NCI-H524 (cell line): ENCODE measurements at regions not wholly inside any gene's neighbourhood (a gene's known extent, or its start where the extent isn't known, plus 50 kb on each side); places are given as distances from the start of the nearest gene placed in this dataset.

ENCODE experiments used
- DNase-seq, 2 experiments: peaks; one replicate each; lab custom pipeline; 2025; lab: John Stamatoyannopoulos, UW

DNA sequence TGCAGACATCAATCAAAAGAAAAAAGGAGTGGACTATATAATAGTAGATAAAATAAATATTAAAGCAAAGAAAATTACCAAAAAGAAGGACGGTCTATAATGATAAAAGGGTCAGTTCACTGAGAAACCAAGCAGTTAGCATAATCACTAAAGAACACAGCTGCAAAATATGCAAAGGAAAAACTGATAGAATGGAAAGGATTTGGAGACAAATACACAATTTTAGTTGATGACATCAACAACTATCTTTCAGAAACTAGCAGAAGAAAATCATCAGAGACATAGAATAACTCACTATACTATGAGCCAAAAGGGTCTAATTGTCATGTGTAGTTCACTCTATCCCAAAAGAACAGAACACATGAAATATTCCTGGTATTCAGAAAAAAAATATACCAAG, 316.4 kb upstream of the IGFBP3 start:
- no peak for DNase-seq

DNA sequence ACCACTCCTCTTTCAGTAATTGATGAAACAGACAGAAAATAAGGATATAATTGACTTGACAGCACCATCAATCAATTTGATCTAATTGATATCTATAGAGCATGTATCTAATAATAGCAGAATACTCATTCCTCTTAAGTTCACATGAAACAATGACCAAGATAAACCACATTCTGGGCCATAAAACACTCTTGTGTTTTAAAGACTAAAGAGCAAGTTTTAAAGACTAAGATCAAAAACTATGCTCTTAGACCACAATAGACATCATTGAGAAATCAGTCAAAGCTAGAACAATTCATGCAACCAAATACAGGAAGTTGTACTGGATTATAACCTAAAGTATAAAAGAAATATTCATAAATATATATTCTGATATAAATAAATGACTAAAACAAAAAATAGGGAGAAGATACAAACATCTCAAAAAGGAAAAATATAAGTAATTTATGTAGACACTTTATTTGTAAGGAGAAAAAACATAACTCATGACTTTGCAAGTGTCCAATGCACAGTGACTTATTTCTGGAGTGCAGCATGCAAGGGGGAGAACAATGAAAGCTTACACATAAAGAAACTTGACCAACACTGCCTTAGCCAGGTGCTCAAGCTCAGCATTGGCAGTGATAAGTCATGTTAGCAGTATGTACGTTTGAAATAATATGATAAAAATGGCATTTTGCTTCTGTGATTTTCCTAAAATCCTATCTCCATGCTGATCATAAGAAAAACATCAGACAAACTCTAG, 312.7 kb upstream of the IGFBP3 start:
- DNase-seq: no peak

DNA sequence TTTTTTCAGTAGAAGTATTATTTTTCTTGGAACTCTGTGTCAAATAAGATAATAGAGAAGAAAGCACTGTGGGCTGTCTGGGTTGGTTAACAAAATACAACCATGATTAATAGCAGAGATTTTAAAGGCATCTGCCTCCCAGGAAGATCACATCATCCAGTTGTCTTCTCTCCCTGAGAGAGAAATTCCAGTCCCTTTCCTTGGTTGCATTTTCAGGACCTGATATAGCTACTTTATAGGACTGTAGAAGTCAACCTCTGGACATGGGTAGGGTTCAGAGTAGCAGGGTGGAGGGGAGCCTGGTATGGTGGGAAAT, 309.9 kb upstream of the IGFBP3 start:
- DNase-seq: no peak

DNA sequence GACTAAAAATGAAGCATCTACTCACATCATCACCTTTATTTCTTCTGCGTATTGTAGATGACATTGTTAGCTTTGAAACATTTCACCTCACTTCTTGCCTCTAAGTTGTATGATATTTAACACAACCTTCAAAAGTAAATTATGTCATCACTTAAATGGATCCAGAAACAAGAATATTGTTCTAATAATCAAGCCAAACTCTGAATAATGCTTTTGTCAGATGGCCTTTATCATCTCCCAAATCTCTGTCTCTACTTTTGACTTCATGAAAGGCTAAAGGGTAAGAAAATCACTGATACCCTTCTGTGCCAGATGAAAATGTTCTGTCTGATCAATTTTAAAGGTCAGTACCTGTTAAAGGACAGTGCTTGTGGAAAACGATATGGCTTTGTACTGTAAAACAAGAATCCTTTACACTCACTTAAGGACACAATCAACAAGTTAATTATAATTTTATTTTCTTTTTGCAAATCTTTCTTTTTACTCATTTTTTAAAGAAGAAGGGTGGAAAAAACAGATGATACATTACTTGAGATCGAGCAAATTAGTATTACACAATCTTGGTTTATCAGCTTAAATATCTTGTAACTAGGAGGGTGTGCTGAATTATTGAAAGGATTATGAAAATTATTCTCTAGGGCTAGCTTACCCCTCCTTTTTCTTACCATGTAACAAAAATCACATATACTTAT, 309.4 kb upstream of the IGFBP3 start:
- no peak for DNase-seq

DNA sequence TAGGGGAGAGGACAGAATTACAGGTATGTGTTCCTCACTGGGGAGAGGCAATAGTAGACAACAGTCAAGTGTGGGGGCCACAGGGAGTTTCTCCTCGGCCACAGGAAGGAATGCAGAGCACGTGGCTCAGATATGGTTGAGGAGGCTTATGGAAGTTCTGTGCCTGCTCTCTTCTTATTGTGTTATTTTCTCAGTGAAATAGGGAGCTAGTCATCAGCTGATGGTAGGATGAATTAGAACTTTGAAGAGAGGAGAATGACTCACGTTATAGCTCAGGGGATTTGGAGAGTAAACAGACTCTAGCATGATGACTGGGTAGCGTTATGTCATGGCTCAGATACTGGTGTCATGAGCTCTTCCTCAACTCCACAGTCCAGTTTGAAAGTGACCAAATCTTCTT, 308.3 kb upstream of the IGFBP3 start:
- no peak for DNase-seq

DNA sequence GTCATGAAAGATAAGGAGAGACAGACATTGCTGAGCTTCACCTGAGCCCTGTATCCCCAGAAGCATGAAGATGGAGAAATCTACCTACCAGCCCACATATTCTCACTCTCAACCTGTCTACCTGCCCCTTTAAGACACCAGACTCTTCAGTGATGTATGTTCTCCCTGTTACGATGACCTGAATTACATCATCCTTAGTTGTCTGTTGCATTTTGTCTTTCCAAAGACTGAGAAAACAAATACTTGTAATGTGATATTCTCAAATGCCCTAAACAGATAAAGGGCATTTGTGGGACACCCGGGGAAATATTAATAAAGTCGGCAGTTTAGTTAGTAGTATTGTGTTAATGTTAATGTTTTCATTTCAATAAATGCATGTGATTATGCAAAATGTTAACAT, 305.8 kb upstream of the IGFBP3 start:
- DNase-seq: no peak

DNA sequence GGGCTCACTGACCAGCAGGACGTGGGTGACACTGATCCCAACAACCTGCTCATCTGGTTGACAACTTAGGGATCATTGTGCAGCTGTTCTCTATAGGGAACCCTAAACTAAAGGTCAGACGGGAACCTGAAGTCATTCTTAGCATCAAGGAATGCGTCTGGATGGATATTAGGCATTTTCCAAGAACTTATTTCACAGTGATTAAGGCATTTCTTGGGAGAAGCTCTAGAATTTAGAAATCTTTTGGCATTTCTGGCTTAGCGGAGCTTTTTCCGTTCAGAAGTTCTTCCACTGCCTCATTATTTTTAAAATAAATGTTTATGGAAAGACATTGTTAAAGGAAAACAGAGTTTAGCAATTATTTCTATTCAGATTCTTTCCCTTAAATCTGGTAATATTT, 303.3 kb upstream of the IGFBP3 start:
- DNase-seq: no peak

DNA sequence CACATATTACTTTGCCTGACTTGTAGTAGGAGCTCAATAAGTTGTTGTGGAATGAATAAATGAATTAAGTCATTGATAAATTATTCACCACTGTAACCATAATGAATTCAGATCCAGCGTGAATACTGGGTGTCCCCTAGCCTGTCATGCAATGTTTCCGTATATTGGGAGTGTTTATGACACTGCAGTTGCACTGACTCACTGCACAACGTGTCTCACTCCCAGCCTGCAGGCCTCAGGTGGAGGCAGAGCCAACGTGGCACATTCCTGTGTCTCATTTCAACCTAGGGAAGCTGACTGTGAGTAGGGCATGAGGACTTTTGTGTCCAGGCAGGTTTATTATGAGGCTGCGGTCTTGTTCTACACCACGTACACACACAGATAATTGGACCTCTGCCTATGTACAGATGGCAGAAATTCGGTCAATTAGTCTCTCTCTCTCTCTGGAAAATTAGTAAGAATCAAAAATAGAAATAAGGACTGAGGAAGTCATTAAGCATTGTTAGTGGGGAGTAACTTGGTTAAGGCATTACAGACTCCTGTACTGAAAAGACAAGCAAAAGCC, 299.1 kb upstream of the IGFBP3 start:
- no peak for DNase-seq

DNA sequence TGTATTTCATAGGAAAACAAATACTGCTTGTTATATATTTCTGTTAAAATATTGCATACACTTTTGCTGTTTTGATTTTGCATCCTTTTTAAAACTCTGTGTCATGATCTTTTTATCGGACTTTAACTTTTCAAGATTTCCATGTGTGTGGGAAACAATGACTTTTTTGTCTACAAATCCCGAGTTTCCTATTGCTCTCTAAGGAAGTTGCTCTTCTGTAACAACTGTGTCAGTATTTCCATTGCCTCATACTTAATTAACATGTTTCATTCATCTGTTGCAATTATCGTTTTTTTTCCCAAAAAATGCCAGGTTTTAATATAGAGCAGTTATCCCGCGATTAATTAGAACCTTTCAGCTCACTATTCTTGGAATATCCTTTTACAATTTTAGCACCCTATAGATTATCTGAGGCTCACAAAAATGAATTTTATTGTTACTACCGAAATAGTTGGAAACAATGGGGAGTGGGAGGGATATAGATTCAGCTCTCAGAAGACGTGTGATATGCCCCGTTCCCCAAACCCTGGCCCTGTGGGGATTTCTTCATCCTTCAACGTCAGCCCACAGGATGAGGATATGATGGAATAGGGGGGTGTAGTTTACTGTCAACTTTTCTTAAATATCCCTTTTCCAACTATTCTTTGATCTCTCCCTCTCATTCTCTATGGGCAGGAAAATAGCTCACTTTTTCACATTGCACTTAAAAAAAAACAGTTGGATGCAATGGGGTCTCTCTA, 297.6 kb upstream of the IGFBP3 start:
- DNase-seq: no peak

DNA sequence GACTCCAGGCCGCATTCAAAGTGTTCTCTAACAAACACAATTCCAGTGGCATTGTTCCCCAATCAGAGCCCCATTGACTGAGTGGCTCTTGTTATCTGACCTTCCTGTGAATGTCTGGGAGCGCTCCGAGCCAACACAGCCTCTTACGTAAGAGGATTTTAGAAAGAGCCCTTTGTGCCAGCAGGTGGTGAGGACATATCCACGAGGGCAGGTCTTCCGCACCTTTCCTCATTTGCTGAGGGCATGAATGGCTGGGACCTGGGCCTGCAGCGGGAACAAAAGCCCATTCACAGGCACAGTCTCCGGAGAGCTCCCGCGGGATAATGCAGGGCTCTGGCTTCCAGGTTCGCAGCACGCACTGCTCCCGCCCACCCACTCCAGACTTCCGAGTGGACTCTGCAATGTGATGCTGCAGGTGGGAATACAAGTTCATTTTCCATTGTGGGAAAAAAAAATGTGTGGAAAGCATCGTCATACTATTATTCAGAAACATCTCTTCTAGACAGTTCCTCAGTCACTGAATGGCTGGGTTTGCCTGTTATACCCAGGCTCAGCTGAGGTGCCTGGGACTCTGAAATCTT, 295.0 kb upstream of the IGFBP3 start:
- no peak for DNase-seq

DNA sequence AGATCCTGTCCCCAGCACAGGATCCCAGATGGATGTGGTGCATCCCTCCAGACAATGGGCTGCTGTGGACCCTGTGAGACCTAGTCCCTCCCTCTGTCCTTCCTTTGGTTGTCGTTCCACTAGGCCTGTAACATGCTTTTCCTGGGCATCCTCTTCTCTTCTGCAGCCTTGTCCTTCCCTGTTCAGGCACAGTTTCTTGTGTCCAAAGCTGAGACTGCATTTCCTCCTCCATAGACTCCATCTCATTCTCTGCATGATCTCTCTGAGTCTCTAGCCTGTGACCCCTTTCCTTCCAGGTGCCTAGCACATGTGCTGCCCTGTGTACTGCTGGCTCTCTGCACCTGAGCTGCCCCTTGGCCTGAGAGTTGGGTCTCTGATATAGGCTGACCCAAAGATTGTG, 293.5 kb upstream of the IGFBP3 start:
- no peak for DNase-seq

DNA sequence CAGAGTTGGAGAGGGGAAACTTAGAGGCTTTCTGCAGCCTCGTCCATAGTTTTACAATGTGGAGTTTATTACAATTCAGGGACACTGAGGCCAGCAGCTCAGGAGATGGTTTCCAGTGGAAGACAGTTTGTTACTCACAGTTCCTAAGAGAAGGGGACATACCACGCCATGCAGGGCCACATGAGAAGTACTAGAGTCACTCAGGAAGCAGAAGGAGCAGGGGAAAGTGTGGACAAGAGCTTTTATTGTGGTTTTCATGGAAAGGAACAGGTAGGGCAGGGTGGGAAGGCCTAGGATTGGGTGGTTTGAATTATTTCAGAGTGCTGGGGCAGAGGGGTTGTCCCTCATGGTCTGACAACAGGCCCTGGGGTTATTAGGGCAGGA, 292.1 kb upstream of the IGFBP3 start:
- DNase-seq: no peak

DNA sequence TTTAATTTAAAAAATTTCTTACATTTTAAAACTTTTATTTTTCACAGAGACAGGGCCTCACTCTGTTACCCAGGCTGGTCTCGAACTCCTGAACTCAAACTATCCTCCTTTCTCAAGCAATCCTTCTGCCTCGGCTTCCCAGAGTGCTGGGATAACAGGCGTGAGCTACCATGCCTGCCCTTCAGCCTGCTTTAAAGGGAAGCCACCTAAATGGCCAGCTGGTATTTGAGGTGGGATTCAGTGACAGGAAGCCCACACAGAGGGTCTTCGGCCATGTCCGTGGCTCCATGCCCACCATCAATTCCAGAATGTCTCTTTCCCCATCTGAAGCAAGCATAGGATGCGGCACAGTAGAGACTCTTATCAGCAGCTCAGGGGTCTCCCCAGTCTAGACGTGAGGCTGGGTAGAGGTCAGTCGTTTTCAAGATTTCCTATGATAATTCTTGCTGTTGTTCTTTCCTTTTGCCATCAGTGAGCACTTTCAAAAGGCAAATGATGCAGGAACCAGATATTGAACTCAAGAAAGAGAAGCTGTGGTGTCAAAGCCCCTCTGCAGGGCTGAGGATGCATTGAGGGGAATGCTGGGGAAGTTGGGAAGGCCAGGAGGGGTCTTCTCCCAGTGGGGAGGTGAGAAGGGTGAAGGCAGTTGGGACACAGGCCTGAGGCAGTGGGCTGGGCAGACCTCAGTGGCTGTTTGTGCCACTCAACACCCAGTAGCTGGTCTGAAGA, 291.5 kb upstream of the IGFBP3 start:
- DNase-seq: no peak

DNA sequence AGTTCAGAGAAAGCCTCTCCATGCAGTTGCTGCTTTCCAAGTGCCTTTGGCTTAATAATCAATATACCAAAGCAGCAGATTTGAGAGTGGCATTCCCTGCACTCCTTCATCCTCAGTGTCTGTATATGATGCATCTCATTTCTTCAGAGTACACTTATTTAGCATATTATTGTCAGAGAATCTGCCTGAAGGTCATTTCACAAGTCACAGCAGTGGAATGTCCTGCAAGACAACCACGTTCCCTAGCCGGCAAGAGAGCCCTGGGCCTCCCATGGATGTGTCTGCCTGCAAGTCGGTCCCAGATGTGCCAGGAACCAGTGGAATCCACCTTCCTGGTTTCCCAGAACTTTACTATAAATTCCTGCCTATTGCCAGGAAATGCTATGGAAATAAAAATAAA, 289.4 kb upstream of the IGFBP3 start:
- no peak for DNase-seq

DNA sequence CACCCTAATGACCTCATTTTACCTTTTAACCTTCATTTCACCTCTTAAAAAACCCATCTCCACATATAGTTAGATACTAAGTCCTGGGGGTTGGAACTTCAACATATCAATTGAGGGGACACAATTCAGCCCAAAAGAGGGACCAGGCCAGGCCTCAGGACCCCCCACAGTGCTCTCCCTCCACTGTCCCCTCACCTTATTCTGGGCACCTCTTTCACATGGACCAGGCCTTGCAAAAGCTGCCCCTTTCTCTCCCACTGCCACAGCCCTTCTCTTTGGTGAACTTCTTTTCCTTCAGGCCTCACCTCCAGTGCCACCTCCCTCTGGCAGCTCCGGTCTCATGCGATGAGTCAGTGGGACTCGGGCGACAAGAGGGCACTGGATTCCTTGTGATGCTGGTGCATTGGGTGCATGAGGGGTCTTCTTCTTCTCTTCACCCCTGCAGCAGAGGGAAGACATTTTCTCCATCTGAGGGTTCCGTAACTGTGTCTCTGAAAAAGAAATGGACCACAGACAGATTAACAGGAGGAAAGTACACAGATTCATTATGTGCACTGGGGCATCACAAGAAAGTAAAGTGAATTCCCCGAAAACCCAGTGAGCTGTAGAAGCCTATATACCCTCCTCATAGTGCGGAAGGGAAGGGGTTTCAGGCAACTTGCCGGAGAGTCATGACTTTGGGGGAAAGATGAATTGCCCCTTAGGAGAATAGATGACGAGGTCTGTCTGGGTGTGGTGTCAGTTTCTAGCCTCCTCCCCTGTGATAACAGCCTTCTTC, 288.7 kb upstream of the IGFBP3 start:
- DNase-seq: no peak

DNA sequence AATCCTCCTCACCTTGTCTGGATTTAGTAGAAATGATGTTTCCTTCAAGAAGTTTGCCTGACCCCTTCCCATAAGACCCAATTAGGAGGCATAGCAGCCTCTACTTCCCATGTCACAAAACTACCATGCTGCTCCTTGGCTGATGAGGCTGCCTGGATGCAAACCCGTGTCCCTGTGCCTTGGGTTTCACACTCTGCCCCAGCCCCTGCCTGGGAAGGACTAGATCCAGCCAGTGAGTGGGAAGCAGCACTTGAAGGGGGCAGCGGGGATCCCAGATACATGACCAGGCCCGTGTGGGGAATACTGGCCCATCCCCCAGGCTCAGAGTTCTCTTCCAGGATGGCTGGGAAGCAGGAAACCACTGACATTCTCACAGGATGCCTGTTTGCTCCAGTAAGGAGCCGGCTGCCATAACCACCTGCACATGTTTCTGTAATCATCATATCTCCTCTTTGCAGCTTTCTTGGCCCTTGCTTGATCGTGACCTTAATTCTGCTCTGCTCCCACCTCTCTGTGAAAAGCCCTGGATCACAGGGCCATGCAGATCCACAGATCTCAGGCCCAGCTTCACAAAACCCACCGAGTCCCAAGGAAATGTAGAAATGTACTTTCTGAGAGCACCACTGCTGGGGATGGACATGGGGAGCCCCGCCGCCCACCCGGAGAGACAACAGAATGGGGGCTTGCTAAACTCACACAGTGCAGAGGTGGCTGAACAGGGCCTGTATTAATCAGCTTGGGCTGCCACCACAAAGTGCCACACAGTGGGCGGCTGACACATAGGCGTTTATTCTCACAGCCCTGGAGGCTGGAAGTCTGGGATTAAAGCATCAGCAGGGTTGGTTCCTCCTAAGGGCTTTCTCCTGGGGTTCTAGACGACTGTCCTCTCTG, 287.8 kb upstream of the IGFBP3 start:
- no peak for DNase-seq

DNA sequence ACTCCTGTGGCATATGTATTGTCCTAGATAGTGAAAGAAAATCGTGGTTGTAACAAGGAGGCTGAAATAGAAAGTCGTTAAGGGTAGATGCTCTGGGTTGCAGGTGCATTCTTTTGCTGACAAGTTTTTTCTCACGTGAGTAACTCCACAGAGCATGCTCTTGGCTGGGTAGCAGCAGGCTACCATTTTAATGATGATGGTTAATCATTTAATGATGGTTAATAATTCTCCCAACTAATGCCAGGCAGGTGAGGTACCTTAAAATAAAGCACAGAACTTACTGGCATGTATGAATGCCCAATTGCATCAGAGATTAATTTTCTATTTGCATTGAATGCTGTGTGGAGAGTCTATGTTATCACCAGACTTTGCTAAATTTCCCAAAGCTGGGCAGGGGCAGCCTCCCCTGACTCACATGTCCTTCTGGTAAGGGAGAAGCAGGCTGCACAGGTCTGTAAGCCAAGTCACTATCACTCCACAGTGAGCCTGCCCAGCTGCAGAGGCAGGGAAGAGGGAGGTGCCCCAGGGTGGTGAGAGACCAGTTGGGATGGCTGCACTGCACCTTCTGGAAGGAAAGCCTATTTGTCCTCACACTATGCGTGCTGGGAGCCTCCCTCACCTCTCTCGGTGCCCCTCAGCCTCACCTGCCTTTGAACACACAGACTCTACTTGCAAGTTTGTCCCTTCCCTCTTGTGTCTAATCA, 287.0 kb upstream of the IGFBP3 start:
- DNase-seq: no peak

DNA sequence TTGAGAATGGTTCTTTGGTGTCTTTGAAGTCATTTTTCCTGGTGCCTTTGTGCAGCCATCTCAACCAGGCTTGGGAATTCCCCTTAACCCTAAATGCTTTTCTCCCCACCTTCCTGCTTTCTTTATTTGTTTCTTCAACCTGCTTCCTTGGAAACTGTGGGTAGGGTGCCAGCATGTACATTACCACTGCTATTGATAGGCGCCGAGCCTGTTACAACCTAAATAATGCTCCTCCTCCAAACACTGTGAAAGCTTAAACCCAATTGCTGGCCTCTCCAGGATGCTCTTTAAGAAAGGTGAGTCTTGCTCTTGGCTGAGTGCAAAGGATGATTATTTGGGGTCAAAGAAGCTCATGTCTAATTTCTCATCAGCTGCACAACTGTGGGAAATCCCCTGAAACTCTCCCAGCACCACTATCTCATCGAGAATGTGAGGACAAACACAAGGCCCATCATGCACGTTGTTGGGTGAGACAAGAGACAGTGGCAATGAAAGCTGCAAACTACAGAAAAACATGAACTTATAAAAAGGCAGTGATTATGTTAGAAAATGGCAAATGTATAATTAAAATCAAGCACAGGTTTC, 285.5 kb upstream of the IGFBP3 start:
- DNase-seq: no peak

DNA sequence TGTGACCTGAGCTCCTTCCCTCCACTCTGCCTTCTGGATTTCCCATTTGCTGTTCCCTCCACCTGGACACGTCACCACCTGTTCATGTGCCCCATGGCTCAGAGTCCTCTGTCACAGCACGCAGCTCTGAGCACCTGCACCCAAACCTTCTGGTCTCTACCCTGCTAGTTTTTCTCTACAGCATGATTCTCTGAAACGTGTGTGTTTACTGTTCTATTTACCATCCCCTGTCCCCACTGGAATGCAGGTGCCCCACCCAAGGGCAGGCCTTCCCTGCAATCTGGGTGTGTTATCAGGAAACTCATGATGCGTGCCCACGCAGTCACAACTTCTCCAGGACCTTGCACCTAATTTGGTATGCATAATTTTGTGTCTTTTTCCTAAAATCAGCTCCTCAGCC, 284.4 kb upstream of the IGFBP3 start:
- no peak for DNase-seq
